WTC11 (cell line): ENCODE measurements at regions not wholly inside any gene's neighbourhood (a gene's known extent, or its start where the extent isn't known, plus 50 kb on each side); places are given as distances from the start of the nearest gene placed in this dataset.

ENCODE experiments used
- CREB1 ChIP-seq: sonication (generic); formaldehyde crosslinking; IDR thresholded peaks from 2 replicates; pipeline ENCODE4 v1.8.0; 2023; ENCODE audit warnings: mild to moderate bottlenecking, missing genetic modification reagents
- CTCF ChIP-seq: fragments of 200-600 bp; IDR thresholded peaks from 2 replicates; pipeline ENCODE4 v1.8.0; 2022; ENCODE audit warnings: antibody characterized with exemption

GRCh38 chr7:41287559-41288335, 415.1 kb downstream of the INHBA start:
- no peak for TF ChIP-seq CTCF
- no peak for TF ChIP-seq CREB1 (CRISPR knock-in tag)
